ENCODE measurements at regions not wholly inside any gene's neighbourhood (a gene's known extent, or its start where the extent isn't known, plus 50 kb on each side); places are given as distances from the start of the nearest gene placed in this dataset.

- Histone ChIP-seq H3K4me2 (no peak overlapping the region), H3K27ac (ENCODE audit: low read depth) (no peak overlapping the region), H3K36me3 (ENCODE audit: insufficient read depth) (no peaks in the 10 kb centered on the region), H3K27me3 (ENCODE audit: insufficient read depth) (no peaks in the 10 kb centered on the region), H3K4me3 (no peak overlapping the region), H3K4me1 (ENCODE audit: insufficient read depth) (no peaks in the 10 kb centered on the region), H4K20me1 (replicated peaks; ENCODE audit: insufficient read depth) (no peaks in the 10 kb centered on the region), H3F3A (replicated peaks; ENCODE audit: low read depth) (no peaks in the 10 kb centered on the region), H3K9me2 (ENCODE audit: insufficient read depth) (0 out of 2 replicates have a peak, but pooled peaks cover 6% of the 10 kb centered on the region), H2AFZ (no peak overlapping the region), H3K79me2 (replicated peaks; ENCODE audit: insufficient read depth) (no peaks in the 10 kb centered on the region)
- Mint-ChIP-seq H3K4me3 (no peak overlapping the region), H3K27ac (no peak overlapping the region), H3K27me3 (ENCODE audit: insufficient read depth, low read depth, poor library complexity) (no peaks in the 10 kb centered on the region), H3K9me3 (peaks cover 6% of the 10 kb centered on the region; the same call in 2 of the 3 replicates), H3K36me3 (ENCODE audit: low read depth) (no peaks in the 10 kb centered on the region; the same call in 2 of the 3 replicates), H3K4me1 (no peaks in the 10 kb centered on the region)
- ATAC-seq (no peak), DNase-seq (ENCODE audit: low spot score) (no peak)
- TF ChIP-seq CTCF (conservative IDR thresholded peaks at IDR 0.05; ENCODE audit: low read depth in 2 of 2), result peak; percentile 46 to 54
- no peak for TF ChIP-seq STAT1 (IDR thresholded peaks at IDR 0.05; ENCODE audit: unreplicated experiment)
Measured at GRCh38 chr7:115603416-115603815, 427.1 kb downstream of the TFEC start.

DNA sequence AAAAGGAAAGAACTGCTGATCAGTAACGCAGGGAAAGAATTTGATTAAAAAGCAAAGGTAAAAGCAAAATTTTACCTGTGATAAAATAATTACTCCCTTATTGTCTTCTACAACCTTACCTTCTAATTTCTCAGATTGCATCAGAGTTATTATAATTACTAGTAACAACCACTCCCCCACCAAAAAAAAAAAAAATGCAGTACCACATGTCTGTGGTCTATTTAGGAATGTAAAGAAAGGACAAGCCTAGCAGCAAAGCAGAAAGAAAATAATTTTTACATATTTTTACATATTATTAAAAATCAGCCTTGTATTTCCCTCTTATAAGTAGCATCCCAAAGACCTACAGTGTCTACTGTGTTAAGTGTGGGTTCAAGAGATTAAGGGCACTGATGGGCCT, 430.4 kb downstream of the TFEC start:
- Mint-ChIP-seq H3K4me1 (no peaks in the 10 kb centered on the region), H3K36me3 (ENCODE audit: low read depth) (peaks cover 8% of the 10 kb centered on the region; the same call in 2 of the 3 replicates), H3K27ac (no peak overlapping the region), H3K4me3 (no peak overlapping the region), H3K27me3 (ENCODE audit: insufficient read depth, low read depth, poor library complexity) (no peaks in the 10 kb centered on the region), H3K9me3 (peaks cover 21% of the 10 kb centered on the region; the same call in 2 of the 3 replicates)
- Histone ChIP-seq H3K27ac (ENCODE audit: low read depth) (no peak overlapping the region), H3K4me1 (ENCODE audit: insufficient read depth) (no peaks in the 10 kb centered on the region), H3F3A (replicated peaks; ENCODE audit: low read depth) (no peaks in the 10 kb centered on the region), H3K4me3 (no peak overlapping the region), H3K4me2 (no peak overlapping the region), H4K20me1 (replicated peaks; ENCODE audit: insufficient read depth) (no peaks in the 10 kb centered on the region), H3K79me2 (replicated peaks; ENCODE audit: insufficient read depth) (no peaks in the 10 kb centered on the region), H3K27me3 (ENCODE audit: insufficient read depth) (no peaks in the 10 kb centered on the region), H3K36me3 (ENCODE audit: insufficient read depth) (no peaks in the 10 kb centered on the region), H2AFZ (no peak overlapping the region), H3K9me2 (ENCODE audit: insufficient read depth) (peaks cover 6% of the 10 kb centered on the region; the same call in 1 of the 2 replicates)
- DNase-seq (ENCODE audit: low spot score) (no peak), ATAC-seq (no peak)
- TF ChIP-seq EZH2 (IDR thresholded peaks at IDR 0.05; ENCODE audit: low read depth, unreplicated experiment), result no peak
- TF ChIP-seq, protein P1, sequence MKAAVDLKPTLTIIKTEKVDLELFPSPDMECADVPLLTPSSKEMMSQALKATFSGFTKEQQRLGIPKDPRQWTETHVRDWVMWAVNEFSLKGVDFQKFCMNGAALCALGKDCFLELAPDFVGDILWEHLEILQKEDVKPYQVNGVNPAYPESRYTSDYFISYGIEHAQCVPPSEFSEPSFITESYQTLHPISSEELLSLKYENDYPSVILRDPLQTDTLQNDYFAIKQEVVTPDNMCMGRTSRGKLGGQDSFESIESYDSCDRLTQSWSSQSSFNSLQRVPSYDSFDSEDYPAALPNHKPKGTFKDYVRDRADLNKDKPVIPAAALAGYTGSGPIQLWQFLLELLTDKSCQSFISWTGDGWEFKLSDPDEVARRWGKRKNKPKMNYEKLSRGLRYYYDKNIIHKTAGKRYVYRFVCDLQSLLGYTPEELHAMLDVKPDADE (IDR thresholded peaks at IDR 0.05), result no peak
- no peak for TF ChIP-seq ZNF114 (CRISPR knock-in tag; IDR thresholded peaks at IDR 0.05)
- TF ChIP-seq, protein P2, sequence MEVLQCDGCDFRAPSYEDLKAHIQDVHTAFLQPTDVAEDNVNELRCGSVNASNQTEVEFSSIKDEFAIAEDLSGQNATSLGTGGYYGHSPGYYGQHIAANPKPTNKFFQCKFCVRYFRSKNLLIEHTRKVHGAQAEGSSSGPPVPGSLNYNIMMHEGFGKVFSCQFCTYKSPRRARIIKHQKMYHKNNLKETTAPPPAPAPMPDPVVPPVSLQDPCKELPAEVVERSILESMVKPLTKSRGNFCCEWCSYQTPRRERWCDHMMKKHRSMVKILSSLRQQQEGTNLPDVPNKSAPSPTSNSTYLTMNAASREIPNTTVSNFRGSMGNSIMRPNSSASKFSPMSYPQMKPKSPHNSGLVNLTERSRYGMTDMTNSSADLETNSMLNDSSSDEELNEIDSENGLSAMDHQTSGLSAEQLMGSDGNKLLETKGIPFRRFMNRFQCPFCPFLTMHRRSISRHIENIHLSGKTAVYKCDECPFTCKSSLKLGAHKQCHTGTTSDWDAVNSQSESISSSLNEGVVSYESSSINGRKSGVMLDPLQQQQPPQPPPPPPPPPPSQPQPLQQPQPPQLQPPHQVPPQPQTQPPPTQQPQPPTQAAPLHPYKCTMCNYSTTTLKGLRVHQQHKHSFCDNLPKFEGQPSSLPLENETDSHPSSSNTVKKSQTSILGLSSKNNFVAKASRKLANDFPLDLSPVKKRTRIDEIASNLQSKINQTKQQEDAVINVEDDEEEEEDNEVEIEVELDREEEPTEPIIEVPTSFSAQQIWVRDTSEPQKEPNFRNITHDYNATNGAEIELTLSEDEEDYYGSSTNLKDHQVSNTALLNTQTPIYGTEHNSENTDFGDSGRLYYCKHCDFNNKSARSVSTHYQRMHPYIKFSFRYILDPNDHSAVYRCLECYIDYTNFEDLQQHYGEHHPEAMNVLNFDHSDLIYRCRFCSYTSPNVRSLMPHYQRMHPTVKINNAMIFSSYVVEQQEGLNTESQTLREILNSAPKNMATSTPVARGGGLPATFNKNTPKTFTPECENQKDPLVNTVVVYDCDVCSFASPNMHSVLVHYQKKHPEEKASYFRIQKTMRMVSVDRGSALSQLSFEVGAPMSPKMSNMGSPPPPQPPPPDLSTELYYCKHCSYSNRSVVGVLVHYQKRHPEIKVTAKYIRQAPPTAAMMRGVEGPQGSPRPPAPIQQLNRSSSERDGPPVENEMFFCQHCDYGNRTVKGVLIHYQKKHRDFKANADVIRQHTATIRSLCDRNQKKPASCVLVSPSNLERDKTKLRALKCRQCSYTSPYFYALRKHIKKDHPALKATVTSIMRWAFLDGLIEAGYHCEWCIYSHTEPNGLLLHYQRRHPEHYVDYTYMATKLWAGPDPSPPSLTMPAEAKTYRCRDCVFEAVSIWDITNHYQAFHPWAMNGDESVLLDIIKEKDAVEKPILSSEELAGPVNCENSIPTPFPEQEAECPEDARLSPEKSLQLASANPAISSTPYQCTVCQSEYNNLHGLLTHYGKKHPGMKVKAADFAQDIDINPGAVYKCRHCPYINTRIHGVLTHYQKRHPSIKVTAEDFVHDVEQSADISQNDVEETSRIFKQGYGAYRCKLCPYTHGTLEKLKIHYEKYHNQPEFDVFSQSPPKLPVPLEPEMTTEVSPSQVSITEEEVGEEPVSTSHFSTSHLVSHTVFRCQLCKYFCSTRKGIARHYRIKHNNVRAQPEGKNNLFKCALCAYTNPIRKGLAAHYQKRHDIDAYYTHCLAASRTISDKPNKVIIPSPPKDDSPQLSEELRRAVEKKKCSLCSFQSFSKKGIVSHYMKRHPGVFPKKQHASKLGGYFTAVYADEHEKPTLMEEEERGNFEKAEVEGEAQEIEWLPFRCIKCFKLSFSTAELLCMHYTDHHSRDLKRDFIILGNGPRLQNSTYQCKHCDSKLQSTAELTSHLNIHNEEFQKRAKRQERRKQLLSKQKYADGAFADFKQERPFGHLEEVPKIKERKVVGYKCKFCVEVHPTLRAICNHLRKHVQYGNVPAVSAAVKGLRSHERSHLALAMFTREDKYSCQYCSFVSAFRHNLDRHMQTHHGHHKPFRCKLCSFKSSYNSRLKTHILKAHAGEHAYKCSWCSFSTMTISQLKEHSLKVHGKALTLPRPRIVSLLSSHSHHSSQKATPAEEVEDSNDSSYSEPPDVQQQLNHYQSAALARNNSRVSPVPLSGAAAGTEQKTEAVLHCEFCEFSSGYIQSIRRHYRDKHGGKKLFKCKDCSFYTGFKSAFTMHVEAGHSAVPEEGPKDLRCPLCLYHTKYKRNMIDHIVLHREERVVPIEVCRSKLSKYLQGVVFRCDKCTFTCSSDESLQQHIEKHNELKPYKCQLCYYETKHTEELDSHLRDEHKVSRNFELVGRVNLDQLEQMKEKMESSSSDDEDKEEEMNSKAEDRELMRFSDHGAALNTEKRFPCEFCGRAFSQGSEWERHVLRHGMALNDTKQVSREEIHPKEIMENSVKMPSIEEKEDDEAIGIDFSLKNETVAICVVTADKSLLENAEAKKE (CRISPR knock-in tag; IDR thresholded peaks at IDR 0.05), result no peak
- no peak for TF ChIP-seq CTCF (conservative IDR thresholded peaks at IDR 0.05; ENCODE audit: low read depth in 2 of 2)
- no peak for TF ChIP-seq EZH2phosphoT487 (IDR thresholded peaks at IDR 0.05; ENCODE audit: unreplicated experiment)
- no peak for TF ChIP-seq JUNB (IDR thresholded peaks at IDR 0.05; ENCODE audit: unreplicated experiment)
- TF ChIP-seq CREB1 (CRISPR knock-in tag; IDR thresholded peaks at IDR 0.05; ENCODE audit: low read depth), result no peak
- no peak for TF ChIP-seq POLR2AphosphoS5 (IDR thresholded peaks at IDR 0.05; ENCODE audit: low read depth)
- TF ChIP-seq ZNF331 (CRISPR knock-in tag; IDR thresholded peaks at IDR 0.05; ENCODE audit: low read depth), result no peak
- no peak for TF ChIP-seq STAT1 (IDR thresholded peaks at IDR 0.05; ENCODE audit: unreplicated experiment)
